ENCODE measurements at regions not wholly inside any gene's neighbourhood (a gene's known extent, or its start where the extent isn't known, plus 50 kb on each side); places are given as distances from the start of the nearest gene placed in this dataset.

DNA sequence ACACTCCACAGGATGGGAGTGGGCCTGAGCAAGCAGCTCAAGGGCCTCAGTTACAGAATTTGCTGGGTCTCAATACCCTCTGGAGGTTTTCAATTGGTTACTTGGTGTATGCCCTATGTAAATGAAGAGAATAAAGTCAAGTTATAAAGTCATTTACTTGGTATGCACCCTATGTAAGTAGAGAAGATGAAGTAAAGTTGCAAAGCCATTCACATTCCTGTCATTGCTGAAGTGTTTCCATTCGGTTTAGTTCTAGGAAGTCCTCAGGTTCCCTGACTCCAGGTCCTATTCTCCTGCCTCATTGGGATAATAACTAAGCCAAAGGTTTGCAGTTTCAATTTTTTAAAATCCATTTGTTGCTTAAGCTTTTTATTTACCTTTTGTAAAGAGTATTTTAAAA lies 272.6 kb upstream of the NPSR1 start:
- H3K79me2 ChIP-seq (ENCODE audit: control insufficient read depth in 1 of 2, insufficient read depth in 2 of 2, low read length in 2 of 2), result no peaks in the 10 kb centered on the region
- H3K9ac ChIP-seq (replicated peaks in 1 of 4; ENCODE audit: extremely low read depth in 1 of 4, low read depth in 3 of 4, low read length in 3 of 4), result no peak overlapping the region
- H2AK5ac ChIP-seq (ENCODE audit: low read depth, low read length), result no peak overlapping the region
- no peak overlapping the region for H3K4me2 ChIP-seq (ENCODE audit: insufficient read depth in 1 of 2, low read depth in 2 of 2, low read length in 2 of 2)
- H3K27ac ChIP-seq (ENCODE audit: low read depth, low read length), result no peak overlapping the region
- FAIRE-seq, result no peak
- H2BK120ac ChIP-seq (replicated peaks; ENCODE audit: low read depth, low read length), result no peak overlapping the region
- H3K14ac ChIP-seq (ENCODE audit: insufficient read length), result no peak overlapping the region
- no peak overlapping the region for H2AFZ ChIP-seq (ENCODE audit: low read length)
- no peak overlapping the region for H4K8ac ChIP-seq (ENCODE audit: extremely low read depth, insufficient read depth, low read length)
- no peak overlapping the region for H3K4me3 ChIP-seq (ENCODE audit: extremely low read depth in 1 of 4, insufficient read depth in 2 of 4, low read depth in 3 of 4, low read length in 4 of 4)
- H3K23ac ChIP-seq (ENCODE audit: insufficient read length), result no peak overlapping the region
- no peak overlapping the region for H2BK20ac ChIP-seq (ENCODE audit: low read length)
- H3K18ac ChIP-seq (ENCODE audit: extremely low read depth, low read length), result no peak overlapping the region
- H2BK5ac ChIP-seq (ENCODE audit: low read depth, low read length), result no peak overlapping the region
- H2BK15ac ChIP-seq (ENCODE audit: low read length), result no peak overlapping the region
- CTCF ChIA-PET (ENCODE audit: partially characterized antibody), result interaction anchor here (0.7 to 1.0 kb wide), 3 partner anchors 12 to 32 kb away, joined by 3 read pairs; no protein-coding TSS in a partner anchor
- no peaks in the 10 kb centered on the region for H3K23me2 ChIP-seq (ENCODE audit: low read depth, low read length)
- H3K9me3 ChIP-seq (ENCODE audit: insufficient read depth in 2 of 2, low read depth in 1 of 2, low read length in 1 of 2), result peaks cover 19 to 25% of the 10 kb centered on the region in 2 experiments
- DNase-seq (ENCODE audit: low read depth in 1 of 2, low spot score in 2 of 2), result no peak
- peaks cover 0 to 2% (median 0%) of the 10 kb centered on the region in 4 experiments; a peak in 1 of 7 replicates for H3K4me1 ChIP-seq (replicated peaks in 1 of 4; ENCODE audit: control insufficient read depth in 3 of 4, insufficient read depth in 4 of 4, low read length in 3 of 4)
- H3K56ac ChIP-seq (replicated peaks; ENCODE audit: insufficient read length, low read depth, low read length), result no peak overlapping the region
- H4K20me1 ChIP-seq (replicated peaks in 1 of 2; ENCODE audit: control insufficient read depth in 1 of 2, insufficient read depth in 2 of 2, low read length in 2 of 2), result no peaks in the 10 kb centered on the region
- H3K79me1 ChIP-seq (ENCODE audit: low read depth, low read length), result no peaks in the 10 kb centered on the region
- no peak overlapping the region for H2BK12ac ChIP-seq (ENCODE audit: low read depth, low read length)
- TF ChIP-seq EP300 (IDR thresholded peaks at IDR 0.05; ENCODE audit: borderline replicate concordance in 1 of 2, low read depth in 2 of 2, low read length in 2 of 2) (no peak), ASH2L (IDR thresholded peaks at IDR 0.05; ENCODE audit: low read length) (no peak), TEAD4 (IDR thresholded peaks at IDR 0.05; ENCODE audit: low read depth, low read length) (peak; percentile 58; the same call in 1 of the 2 replicates), JUND (IDR thresholded peaks at IDR 0.05; ENCODE audit: low read length) (no peak), BACH1 (IDR thresholded peaks at IDR 0.05; ENCODE audit: low read length) (no peak), YY1 (IDR thresholded peaks at IDR 0.05; ENCODE audit: low read depth, low read length) (no peak), KDM5A (IDR thresholded peaks at IDR 0.05; ENCODE audit: low read length) (no peak)
- H3K4ac ChIP-seq (replicated peaks; ENCODE audit: insufficient read length, low read depth, low read length), result no peak overlapping the region
- H4K5ac ChIP-seq (ENCODE audit: insufficient read length, low read depth, low read length), result no peak overlapping the region
- WGBS, 2 experiments (ENCODE audit: extremely low coverage in 1 of 2, insufficient coverage in 1 of 2, insufficient read length in 1 of 2, insufficient replicate concordance in 2 of 2, low coverage in 1 of 2, low lambda C conversion rate in 2 of 2, missing lambda C conversion rate in 1 of 2), result 100% methylated on average over 1 of the region's 1 CpG; no CpG with 5 or more reads in 1 of the 2 experiments
- peaks cover 0 to 14% (median 0%) of the 10 kb centered on the region in 4 experiments; a peak in 2 of 8 replicates for H3K36me3 ChIP-seq (ENCODE audit: control insufficient read depth in 2 of 4, insufficient read depth in 4 of 4, low read length in 3 of 4)
- H4K91ac ChIP-seq (replicated peaks; ENCODE audit: insufficient read length, low read length), result no peak overlapping the region
- no peaks in the 10 kb centered on the region for H3K27me3 ChIP-seq (replicated peaks in 1 of 4; ENCODE audit: control insufficient read depth in 3 of 4, extremely low read depth in 1 of 4, insufficient read depth in 3 of 4, low read length in 3 of 4)
- POLR2A ChIA-PET (ENCODE audit: partially characterized antibody), result no interaction called here

Measured in H1 (cell line).